GM12878 (cell line): ENCODE measurements at regions not wholly inside any gene's neighbourhood (a gene's known extent, or its start where the extent isn't known, plus 50 kb on each side); places are given as distances from the start of the nearest gene placed in this dataset.

Source experiments
- ATAC-seq: fragments of 200-7000 bp; cut with Tn5 transposase; 3 replicates; pipeline ENCODE4 v1.9.1; 2020; ENCODE audit warnings: mild to moderate bottlenecking, moderate library complexity
- BruUV-seq: library from RNA; stranded (reverse); fragments of 400-500 nt; replicated peaks from 2 replicates; lab custom pipeline; 2021; lab: Mats Ljungman, UMichigan
- CTCF ChIA-PET: fragments of 300-600 bp; sonication (Branson Sonifier 250); formaldehyde crosslinking; extraction: SDS; loops from one replicate; lab custom pipeline; 2021; ENCODE audit warnings: inconsistent platforms; lab: Yijun Ruan, JAX
- POLR2A ChIA-PET: fragments of 350-600 bp; formaldehyde crosslinking; extraction: SDS; loops from one replicate; lab custom pipeline; 2021; ENCODE audit warnings: inconsistent platforms; lab: Charles Lee
- RAD21 ChIA-PET: fragments of 300-600 bp; sonication (Branson Sonifier 250); formaldehyde crosslinking; loops from one replicate; lab custom pipeline; 2023; ENCODE audit warnings: antibody characterized with exemption; ENCODE audit not compliant: unreplicated experiment; lab: Charles Lee
- SMC1A ChIA-PET: fragments of 300-600 bp; sonication (Branson Sonifier 250); formaldehyde crosslinking; loops from one replicate; lab custom pipeline; 2023; ENCODE audit not compliant: unreplicated experiment, uncharacterized antibody; lab: Charles Lee
- DNase-seq: peaks from one replicate; pipeline ENCODE4 v3.0.0-alpha.2; 2011; ENCODE audit warnings: low read depth, low spot score
- FAIRE-seq: peaks from 3 replicates; lab custom pipeline; 2011; peaks lifted over from hg19 to GRCh38; lab: Jason Lieb, UNC
- H2AFZ ChIP-seq: 2 replicates; pipeline ENCODE4 v1.6.0; 2011; ENCODE audit warnings: low read depth, low read length, control low read depth; ENCODE audit not compliant: control insufficient read depth
- H3K27ac ChIP-seq: 2 replicates; pipeline ENCODE4 v1.5.1; 2011; ENCODE audit warnings: control low read depth; ENCODE audit not compliant: control insufficient read depth, insufficient read depth
- H3K27me3 ChIP-seq, 2 experiments: replicated peaks in 1 of 2; 2 replicates each; pipeline versions ENCODE4 v1.6.0 to v1.6.1; 2011; ENCODE audit warnings: low read length in 1 of 2; ENCODE audit not compliant: control insufficient read depth in 2 of 2, insufficient read depth in 2 of 2
- H3K36me3 ChIP-seq, 2 experiments: 2 replicates each; pipeline ENCODE4 v1.5.1; 2011; ENCODE audit warnings: low read length in 1 of 2; ENCODE audit not compliant: control insufficient read depth in 2 of 2, insufficient read depth in 2 of 2
- H3K4me1 ChIP-seq: 2 replicates; pipeline ENCODE4 v1.6.1; 2011; ENCODE audit warnings: mild to moderate bottlenecking, low read length, moderate library complexity, mixed read lengths; ENCODE audit not compliant: control insufficient read depth, insufficient read depth
- H3K4me2 ChIP-seq: 2 replicates; pipeline ENCODE4 v1.6.0; 2011; ENCODE audit warnings: control low read depth; ENCODE audit not compliant: control insufficient read depth, insufficient read depth
- H3K4me3 ChIP-seq: fragments of 200-600 bp; sonication (generic); 2 replicates; pipeline ENCODE4 v1.5.1; 2016
- H3K79me2 ChIP-seq: 2 replicates; pipeline ENCODE4 v1.6.0; 2011; ENCODE audit warnings: low read length; ENCODE audit not compliant: control insufficient read depth, insufficient read depth
- H3K9ac ChIP-seq: 2 replicates; pipeline ENCODE4 v1.8.0; 2011; ENCODE audit warnings: low read length, control low read depth, mixed read lengths; ENCODE audit not compliant: control insufficient read depth, insufficient read depth
- H3K9me3 ChIP-seq: replicated peaks from 3 replicates; pipeline ENCODE4 v1.5.1; 2011; ENCODE audit warnings: mild to moderate bottlenecking, low read length; ENCODE audit not compliant: control insufficient read depth, insufficient read depth
- H4K20me1 ChIP-seq: 2 replicates; pipeline ENCODE4 v1.6.0; 2011; ENCODE audit not compliant: control insufficient read depth, insufficient read depth
- BHLHE40 ChIP-seq, 2 experiments: fragments of 450-650 bp in 1 of 2; IDR thresholded peaks; 2 replicates each; pipeline ENCODE4 v1.6.1; 2011 to 2017; ENCODE audit warnings: low read depth in 2 of 2, borderline replicate concordance in 1 of 2, improper control_type of control experiment in 1 of 2, low read length in 1 of 2, mild to moderate bottlenecking in 1 of 2
- E4F1 ChIP-seq: fragments of 450-650 bp; IDR thresholded peaks from 2 replicates; pipeline ENCODE4 v1.6.1; 2018; ENCODE audit warnings: borderline replicate concordance, mild to moderate bottlenecking; ENCODE audit not compliant: partially characterized antibody
- EED ChIP-seq: sonication (generic); IDR thresholded peaks from 2 replicates; pipeline ENCODE4 v1.6.1; 2016; ENCODE audit warnings: antibody characterized with exemption, low read depth
- ESRRA ChIP-seq: IDR thresholded peaks from 2 replicates; pipeline ENCODE4 v1.6.1; 2012; ENCODE audit warnings: mild to moderate bottlenecking, low read length, improper control_type of control experiment
- GATAD2B ChIP-seq: fragments of 450-650 bp; conservative IDR thresholded peaks from 2 replicates; pipeline ENCODE4 v1.6.1; 2017; ENCODE audit warnings: low read depth, mild to moderate bottlenecking, moderate library complexity
- KDM1A ChIP-seq: fragments of 200-600 bp; sonication (generic); IDR thresholded peaks from 2 replicates; pipeline ENCODE4 v1.6.1; 2016; ENCODE audit warnings: borderline replicate concordance
- MLLT1 ChIP-seq: fragments of 450-650 bp; IDR thresholded peaks from 2 replicates; pipeline ENCODE4 v1.6.1; 2016; ENCODE audit warnings: mild to moderate bottlenecking
- NBN ChIP-seq: fragments of 450-650 bp; IDR thresholded peaks from 2 replicates; pipeline ENCODE4 v1.6.1; 2016
- PKNOX1 ChIP-seq: fragments of 450-650 bp; IDR thresholded peaks from 2 replicates; pipeline ENCODE4 v1.6.1; 2016; ENCODE audit warnings: mild to moderate bottlenecking
- POLR2A ChIP-seq: IDR thresholded peaks from 2 replicates; pipeline ENCODE4 v1.6.1; 2011; ENCODE audit warnings: low read depth, mild to moderate bottlenecking, low read length
- POLR2AphosphoS2 ChIP-seq: IDR thresholded peaks from 2 replicates; pipeline ENCODE4 v1.6.1; 2011; ENCODE audit warnings: low read depth, mild to moderate bottlenecking, low read length, improper control_type of control experiment, moderate library complexity
- SIX5 ChIP-seq: IDR thresholded peaks from 2 replicates; pipeline ENCODE4 v1.6.1; 2011; ENCODE audit warnings: mild to moderate bottlenecking, low read depth, low read length, moderate library complexity; ENCODE audit not compliant: severe bottlenecking
- ZNF24 ChIP-seq: fragments of 450-650 bp; IDR thresholded peaks from 2 replicates; pipeline ENCODE4 v1.6.1; 2017; ENCODE audit warnings: antibody characterized with exemption, mild to moderate bottlenecking
- ZNF687 ChIP-seq: fragments of 450-650 bp; IDR thresholded peaks from 2 replicates; pipeline ENCODE4 v1.6.1; 2017; ENCODE audit warnings: mild to moderate bottlenecking, moderate library complexity
- WGBS: methylation state at CpG from one replicate; pipeline ENCODE4 v1.1.6; 2016; ENCODE audit warnings: low lambda C conversion rate; ENCODE audit not compliant: insufficient replicate concordance, insufficient coverage; ENCODE audit errors: missing lambda C conversion rate; 5-methylcytosine and 5-hydroxymethylcytosine counted together
- in situ Hi-C: fragments of 300-500 bp; cut with MboI; formaldehyde crosslinking; loops from 9 replicates; pipeline ENCODE4 v1.14.3; 2018; ENCODE audit warnings: mixed read lengths
- intact Hi-C: fragments of 100-400 bp; cut with micrococcal nuclease; formaldehyde crosslinking; loops from one replicate; pipeline ENCODE4 v1.14.2; 2022; ENCODE audit not compliant: unreplicated experiment

GRCh38 chr2:12004713-12005112 lies 258.3 kb downstream of the LPIN1 start:
- H3K27ac ChIP-seq, result no peak overlapping the region
- SMC1A ChIA-PET, result no interaction called here
- RAD21 ChIA-PET, result no interaction called here
- 100% methylated on average over 6 of the region's 6 CpGs for WGBS
- no peak for TF ChIP-seq POLR2AphosphoS2
- TF ChIP-seq E4F1, result no peak
- TF ChIP-seq SIX5, result no peak
- no peak for TF ChIP-seq NBN
- no peak for TF ChIP-seq POLR2A
- TF ChIP-seq ESRRA, result no peak
- TF ChIP-seq MLLT1, result no peak
- TF ChIP-seq GATAD2B, result no peak
- TF ChIP-seq ZNF24, result no peak
- TF ChIP-seq PKNOX1, result no peak
- no peak for TF ChIP-seq KDM1A
- no peak for TF ChIP-seq ZNF687
- no peak for TF ChIP-seq BHLHE40 (IDR thresholded peaks at IDR 0.05; ENCODE audit: borderline replicate concordance in 1 of 2, low read depth in 2 of 2, low read length in 1 of 2)
- no peak for TF ChIP-seq EED
- no peak overlapping the region for H3K4me3 ChIP-seq
- FAIRE-seq (no peak), DNase-seq (no peak), ATAC-seq (no peak)
- in situ Hi-C loops (no loop called here), intact Hi-C loops (loop anchor here (5.0 kb wide), 1 partner anchor 43 kb away; no protein-coding TSS in a partner anchor)
- peaks cover 51% of the 10 kb centered on the region for H3K4me1 ChIP-seq
- peaks cover 2% of the 10 kb centered on the region; the same call in 2 of the 3 replicates for H3K9me3 ChIP-seq
- BruUV-seq, result no TSS peak
- no peaks in the 10 kb centered on the region for H3K27me3 ChIP-seq
- POLR2A ChIA-PET, result no interaction called here
- CTCF ChIA-PET, result no interaction called here
- H4K20me1 ChIP-seq, result no peaks in the 10 kb centered on the region
- no peak overlapping the region for H3K9ac ChIP-seq
- peaks cover 0 to 2% of the 10 kb centered on the region in 2 experiments; a peak in 2 of 4 replicates for H3K36me3 ChIP-seq
- H3K79me2 ChIP-seq, result peaks cover 2% of the 10 kb centered on the region
- no peak overlapping the region for H2AFZ ChIP-seq
- no peak overlapping the region for H3K4me2 ChIP-seq
